ENCODE measurements at regions not wholly inside any gene's neighbourhood (a gene's known extent, or its start where the extent isn't known, plus 50 kb on each side); places are given as distances from the start of the nearest gene placed in this dataset.

DNA sequence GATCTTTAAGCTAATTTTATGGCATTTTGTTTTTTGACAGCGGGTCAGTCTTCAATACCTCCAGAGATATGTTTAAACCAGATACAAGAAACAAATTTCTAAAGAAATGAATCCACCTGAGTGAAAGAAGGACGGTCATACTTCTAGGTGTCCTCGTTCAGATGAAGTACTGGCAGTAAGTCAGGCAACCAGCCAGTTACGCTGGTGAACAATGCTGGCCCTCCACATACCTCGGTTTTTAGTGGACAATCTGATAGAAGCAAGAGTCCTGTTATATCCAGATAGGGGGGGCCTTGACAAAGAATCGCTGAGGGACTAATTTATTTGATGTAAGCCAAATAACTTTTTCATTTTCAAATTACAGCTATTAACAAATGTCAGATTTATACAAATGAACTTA is 266.4 kb upstream of the KLF14 start:
- DNase-seq: no peak

DNA sequence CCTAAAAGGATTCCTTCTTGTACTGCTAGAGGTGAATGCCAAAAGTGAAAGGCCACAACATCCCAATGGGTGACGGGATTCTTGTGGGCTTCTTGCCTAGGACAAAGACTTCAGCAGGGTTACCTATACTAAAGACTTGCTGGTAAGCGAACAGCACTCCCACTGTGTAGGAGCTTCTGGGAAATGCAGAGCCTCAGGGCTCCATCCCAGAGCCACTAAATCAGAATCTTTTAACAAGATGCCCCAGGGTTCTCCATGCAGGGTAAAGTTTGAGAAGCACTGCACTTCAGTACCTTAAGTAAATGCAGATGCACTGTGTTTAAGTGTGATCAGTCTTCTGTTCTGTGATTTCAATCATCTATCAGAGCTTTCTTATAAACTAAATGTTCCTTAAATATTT is 266.9 kb upstream of the KLF14 start:
- no peak for DNase-seq

DNA sequence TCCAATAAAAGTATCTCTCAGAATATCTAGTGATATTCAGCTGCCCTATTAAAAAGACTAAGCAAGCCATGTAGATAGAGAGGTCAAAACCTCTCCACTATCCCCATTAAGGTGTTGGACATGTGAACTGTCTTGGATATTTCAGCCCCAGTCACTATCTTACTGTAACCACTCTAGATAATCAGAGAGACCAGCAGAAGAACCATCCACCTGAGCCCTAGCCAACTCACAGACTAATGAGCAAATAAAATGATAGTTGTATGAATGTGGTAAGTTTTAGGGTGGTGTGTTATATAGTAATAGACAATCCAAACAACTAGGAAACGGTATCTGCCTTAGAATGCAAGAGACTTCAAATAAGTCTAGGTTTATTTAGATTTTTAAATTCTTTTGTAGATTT is 268.6 kb upstream of the KLF14 start:
- no peak for DNase-seq

DNA sequence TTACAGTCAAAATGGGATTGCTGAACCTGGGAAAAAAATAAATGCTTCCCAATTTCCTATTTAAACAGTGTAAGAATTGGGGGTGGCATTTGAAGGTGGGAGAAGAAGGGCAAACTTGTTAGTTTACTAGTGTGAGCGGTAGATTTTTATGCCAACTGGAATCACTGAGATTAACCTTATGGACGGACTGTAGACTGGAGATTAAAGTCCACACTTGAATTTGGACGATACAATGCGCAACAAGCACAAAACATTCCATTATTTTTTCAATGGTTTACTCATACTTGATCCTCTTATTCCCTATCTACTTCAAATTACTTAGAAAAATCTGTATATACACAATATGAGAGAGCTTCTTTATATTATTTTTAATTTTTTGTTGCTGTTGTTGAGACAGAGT is 269.6 kb upstream of the KLF14 start:
- no peak for DNase-seq

DNA sequence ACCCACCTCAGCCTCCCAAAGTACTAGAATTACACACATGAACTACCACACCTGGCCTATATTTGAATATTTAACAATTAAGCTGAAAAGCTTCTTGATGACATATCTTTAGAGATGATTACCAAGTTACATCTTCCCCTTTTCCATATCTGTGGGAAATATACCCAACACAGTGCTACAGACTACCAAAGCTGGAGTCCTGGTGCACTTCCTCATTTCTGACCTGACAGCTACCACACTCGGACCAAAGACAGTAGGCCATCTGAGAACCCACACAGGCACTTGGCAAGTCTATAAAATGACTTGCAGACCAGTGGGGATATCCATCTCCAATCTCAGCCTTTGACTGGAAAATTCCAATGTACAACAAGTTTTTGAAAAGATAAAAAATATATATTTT is 270.4 kb upstream of the KLF14 start:
- DNase-seq: no peak

DNA sequence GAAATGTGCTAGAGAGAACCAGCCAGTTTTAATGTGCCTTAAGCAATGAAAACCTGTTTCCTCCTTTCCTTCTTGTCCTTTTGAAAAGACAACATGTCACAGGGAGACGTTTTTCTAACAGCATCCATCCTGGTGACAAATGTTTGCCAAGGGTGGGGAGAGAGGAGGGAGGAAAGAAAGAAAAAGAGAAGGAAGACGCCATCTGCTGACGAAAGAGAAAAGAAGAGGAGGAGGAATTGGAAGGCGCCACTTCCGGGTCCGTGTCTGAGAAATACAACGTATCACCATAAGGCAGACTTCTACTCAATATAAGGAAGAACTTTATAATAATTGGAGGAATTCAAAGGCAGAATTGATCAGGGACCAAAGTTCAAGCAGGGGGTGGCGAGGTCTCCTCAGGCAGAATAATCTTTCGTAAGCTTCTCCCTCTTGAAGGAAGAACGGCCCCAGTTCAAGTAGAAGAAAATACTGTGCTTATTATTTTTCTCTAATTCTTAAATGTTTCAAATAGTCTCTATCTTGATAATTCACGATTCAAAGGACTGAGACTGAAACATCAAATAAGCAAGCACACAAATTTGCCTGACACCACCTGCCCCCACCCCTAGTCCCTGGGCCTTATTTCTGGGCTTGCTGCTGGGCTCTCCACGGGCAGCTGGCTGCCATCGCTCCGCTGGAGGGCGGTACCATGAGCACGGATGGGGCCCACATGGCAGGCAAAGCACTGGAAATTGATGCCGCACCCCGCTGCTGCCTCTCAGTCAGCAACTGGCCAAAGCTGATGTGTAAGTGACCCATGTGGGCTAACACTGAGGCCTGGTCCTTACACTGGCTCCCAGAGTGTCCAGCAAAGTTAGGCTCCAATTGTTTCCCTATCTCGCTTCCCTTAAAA is 273.7 kb upstream of the KLF14 start:
- peak; percentile 73 for DNase-seq

DNA sequence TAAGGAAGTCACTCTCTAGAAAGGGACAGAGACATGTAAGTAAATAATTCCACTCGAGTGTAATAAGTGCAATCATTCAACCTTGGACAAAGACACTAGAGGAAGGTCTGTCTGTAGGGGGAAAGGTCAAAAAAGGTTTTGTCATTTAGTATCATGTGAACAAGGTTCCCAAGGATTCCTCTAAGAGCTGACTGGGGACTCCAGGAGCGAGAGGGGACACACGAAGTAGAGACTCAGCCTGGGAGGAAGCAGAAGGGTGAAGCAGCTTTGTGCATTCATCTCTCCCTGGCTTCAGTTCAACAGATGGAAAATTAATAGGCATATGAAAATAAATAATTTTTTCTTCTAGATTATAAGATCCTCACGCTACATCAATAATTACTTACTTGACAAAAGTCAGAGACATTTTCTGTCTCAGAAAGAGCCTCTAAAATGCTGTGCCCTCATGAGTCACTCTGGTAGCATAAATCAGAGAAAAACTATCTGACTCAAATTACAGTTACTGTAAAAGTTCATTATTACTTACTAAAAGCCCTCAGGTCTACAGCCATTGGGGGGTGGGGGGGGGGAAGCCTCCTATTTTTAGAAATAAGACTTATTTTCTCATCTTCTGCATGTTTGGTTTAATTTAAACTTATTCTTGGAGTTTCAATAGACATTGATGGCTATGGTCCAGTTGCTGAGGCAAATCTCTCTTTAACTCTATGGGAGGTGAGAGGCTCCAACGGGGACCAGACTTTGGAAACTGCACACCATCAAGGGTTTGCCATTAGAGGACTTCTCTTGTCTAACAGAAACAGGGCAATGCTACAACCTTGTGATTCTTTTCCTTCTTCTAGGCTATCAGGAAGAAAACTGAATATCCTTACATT is 275.1 kb upstream of the KLF14 start:
- no peak for DNase-seq

DNA sequence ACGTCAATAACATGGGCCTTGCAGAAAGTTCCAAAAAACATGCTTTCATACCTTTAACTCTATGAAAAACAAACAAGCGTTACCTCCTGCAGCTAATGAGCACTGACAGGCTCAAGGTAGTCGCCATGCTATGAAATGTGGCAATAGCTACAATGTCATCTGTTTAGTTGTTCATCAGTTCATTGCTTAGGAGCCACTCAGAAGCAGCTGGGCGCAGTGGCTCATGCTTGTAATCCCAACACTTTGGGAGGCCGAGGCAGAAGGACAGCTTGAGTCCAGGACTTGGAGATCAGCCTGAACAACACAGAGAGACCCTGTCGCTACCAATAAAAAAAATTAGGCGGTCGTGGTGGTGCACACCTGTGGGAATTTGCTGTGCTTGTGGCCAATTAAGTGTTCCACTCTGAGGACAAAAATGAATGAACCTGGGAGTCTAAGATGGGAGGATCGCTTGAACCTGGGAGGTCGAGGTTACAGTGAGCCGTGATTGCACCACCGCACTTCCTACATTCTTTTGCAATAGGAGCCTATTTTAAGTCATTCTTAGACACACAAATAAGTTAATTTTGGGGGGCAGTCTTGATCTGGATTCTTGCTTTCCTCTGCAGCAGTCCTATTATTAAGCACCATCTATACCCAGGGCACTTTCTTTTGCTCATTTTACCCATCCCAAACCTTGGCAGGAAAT is 276.2 kb upstream of the KLF14 start:
- no peak for DNase-seq

DNA sequence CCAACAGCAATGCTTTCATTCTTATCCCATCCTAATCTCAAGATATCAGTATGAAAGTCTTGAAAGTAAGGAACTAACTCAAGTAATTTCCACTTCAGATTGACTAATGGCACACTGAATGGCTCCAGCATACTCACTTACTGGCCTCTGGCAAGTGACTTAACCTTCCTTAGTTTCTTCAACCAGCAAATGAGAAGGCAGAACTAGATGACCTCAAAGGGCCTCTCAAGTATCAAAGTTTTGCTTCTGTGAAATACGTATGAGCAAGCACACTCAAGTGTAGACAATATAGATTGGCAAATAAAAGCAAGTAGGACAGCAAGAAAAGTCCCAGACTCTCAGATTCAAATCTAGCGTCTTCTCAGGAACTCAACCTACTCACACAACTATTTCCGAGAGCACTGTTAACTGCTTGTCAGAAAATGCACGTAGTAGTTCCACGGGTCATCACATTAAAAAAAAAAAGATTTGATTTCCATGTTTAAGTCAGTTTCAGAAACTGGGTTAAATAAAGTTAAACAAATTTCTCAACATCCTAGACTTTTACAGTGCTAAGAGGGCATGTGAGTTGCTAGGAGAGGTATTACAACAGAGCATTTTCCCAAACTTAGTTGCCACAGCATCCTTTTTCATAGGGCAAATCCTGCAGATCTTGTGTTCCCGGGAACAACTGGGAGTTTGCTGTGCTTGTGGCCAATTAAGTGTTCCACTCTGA is 276.9 kb upstream of the KLF14 start:
- no peak for DNase-seq

DNA sequence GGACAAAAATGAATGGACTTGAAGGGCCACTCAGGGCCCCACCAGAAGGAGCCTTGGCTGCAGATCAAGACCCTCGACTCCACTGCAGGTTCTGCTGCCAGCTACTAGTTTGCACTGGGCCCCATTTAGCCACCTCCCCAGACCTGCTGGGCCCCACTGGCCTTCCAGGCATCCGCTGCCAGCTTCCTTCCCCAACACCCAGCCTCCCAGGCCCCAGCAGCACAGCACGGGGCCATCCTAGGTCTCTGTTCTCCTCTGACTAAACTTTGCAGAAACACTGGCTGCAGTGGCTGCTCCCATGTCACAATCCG is 277.4 kb upstream of the KLF14 start:
- no peak for DNase-seq

DNA sequence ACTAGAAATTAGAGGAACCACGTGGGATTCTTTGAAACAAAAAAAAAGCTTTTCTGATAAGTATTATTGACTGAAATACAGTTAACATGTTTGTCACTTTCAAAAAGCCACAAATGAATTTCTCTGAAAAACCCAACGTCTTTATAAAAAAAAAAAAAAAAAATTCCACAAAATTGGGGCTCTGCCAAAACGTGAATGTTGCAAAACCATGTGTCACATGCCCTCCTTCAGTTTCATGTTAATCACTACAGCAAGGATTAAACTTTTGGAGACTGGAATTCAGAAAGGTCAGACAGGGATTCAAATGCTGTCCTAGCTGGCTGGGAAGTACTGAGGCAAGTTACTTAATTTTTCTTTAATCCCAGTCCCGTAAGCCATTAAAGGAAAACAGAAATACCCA is 278.0 kb upstream of the KLF14 start:
- DNase-seq: no peak

DNA sequence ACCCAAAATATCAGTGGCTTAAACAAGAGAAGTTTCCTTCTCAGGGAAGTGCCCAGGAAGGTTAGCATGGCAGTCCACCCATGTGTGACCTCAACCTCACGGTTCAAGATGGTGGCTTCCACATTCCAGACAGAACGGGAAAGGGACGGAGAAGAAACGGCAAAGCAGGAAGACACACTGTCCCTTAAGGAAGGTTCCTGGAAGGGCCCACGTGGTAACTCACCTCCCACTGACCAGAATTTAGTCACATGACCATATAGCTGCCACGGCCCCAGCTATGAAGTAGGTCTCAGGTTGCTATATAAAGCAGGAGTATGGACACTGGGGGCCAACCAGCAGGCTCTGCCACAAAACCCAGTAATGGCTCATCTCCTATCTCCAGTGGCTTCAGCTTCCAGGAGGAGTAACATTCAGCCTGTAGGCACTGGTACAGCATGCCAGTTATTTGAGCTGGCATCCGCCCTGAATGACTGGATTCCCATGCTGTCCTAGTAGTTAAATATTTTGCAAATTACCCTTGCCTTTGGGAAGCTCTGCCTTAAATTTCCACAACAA is 278.5 kb upstream of the KLF14 start:
- no peak for DNase-seq

DNA sequence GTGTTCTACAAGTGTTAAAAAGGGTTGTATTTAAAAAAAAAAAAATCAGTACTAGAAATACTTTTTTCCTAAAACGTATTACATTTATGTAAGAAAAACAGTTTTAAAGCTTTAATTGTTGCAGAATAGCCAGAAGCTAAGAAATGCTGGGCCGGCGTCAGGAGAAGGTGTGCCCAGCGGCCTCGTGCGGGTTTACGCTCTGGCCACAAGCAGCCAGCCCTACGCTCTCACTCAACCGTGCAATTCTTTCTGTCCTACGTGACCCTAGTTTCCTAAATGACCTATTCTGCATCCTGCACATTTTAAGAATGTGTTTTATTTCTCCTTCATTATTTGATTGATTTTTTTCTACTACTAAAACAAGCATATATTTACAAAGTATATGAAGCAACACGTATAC is 279.7 kb upstream of the KLF14 start:
- no peak for DNase-seq

DNA sequence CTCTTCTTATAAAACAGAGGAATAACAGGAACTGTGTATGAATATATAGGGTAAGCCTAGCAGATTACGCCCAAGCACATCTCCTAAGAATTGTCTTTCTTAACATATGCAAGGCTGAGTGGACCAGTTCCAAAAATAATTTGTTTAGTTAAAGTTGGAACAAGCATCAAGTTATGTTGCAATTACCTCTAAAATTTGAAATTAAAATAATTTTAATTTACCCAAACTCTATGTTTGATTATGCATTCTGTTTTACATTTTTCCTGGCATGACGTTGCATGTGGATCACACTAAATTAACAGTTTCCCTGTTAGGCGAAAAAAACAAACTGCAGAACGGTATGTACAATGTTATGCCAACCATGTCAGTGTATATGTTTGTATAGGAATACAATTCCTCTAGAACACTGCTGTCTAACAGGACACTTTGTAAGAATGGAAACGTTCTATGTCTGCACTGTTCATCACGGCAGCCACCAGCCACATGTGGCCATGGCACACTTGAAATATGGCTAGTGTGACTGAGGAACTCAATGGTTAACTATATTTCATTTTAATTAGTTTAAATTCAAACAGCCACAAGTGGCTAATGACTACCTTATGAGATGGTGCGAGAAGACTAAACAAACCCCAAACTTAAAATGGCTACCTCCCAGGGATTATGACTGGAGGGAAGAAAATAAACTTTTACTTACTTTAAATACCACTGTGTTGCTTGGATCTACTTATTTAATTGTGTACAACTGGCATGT is 281.1 kb upstream of the KLF14 start:
- no peak for DNase-seq

DNA sequence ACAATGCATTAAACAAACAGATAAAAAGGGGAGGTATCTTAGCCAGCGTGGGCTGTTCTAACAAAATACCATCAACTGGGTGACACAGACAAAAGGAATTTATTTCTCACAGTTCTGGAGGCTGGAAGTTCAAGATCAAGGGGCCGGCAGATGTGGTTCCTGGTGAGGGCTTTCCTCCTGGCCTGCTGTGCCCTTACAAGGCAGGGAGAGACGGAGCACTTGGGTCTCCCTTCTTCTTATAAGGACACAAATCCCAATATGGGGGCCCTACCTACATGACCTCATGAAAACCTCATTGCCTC is 281.6 kb upstream of the KLF14 start:
- DNase-seq: no peak

DNA sequence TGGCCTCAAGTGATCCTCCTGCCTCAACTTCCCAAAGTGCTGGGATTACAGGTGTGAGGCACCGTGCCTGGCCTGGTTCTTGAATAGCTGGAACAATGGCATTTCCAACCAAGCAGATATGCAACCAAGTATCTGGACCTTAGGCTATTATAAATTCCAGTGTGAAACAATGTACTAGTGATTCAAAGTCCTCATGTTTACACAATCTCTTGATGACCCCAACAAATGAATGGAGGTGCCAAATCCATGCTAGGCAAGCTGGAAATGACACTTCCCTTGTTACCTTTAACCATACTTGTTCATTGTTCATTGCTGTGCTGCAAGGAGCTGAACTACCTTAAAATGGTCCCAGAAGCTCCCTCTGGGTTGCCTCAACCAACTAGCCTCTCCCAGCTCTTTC is 282.2 kb upstream of the KLF14 start:
- no peak for DNase-seq

DNA sequence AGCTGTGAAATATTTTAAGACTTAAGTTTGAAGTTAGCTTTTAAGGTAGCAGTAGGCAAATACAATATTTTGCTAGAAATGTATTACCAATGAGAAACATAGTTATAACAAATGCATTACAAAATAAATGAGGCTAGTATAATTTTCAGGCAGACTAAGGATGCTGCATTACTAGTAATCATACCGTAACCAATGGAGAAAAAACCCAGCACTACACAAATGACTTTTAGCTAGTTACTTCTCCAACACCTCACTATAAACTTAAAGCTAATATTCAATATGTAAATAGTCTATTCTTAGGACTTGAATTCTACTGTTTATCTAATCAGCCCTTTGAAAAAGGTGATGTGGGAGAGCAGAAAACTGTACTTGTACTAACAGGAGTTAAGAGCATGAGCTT is 285.3 kb upstream of the KLF14 start:
- no peak for DNase-seq

DNA sequence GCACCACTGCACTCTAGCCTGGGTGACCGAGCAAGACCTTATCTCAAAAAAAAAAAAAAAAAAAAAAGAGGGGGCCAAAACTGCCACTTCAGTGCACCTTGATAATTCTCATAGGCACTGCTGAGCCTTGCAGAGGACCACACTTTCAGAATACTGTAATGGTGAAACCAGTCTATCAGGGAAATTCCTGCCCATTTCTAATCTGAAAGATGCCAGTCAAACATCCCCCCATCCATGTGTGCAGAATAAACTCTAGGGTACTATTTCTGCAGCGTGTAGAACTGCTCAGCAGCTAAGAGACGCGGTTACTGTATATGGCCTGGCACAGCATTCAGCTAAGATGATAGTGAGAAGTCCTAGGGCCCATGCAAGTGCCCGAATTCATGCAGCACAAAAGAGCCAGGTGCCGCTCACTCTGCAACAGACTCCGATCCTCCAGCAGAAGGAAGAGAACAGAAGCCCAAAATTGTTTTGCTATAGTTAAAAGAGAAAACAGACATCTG is 286.8 kb upstream of the KLF14 start:
- DNase-seq: no peak

DNA sequence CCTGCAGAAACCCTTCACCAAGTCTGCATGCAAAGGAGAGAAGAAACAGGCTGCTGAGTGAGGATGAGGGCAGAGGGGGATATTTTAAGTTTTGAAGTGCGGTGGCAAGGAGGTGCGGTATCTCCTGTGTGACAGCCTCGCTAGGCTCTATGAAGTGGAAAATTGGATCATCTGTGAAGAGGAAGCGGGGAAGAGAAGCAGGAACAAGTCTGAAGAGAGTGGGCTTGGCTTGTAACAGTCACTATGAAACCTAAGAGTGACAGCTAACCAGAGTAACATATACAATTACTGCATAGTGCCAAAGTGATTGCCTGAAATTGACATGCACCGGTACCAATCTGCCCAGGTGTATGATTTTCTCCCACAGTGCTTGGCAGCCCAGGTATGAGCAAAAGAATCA is 287.5 kb upstream of the KLF14 start:
- DNase-seq: no peak

DNA sequence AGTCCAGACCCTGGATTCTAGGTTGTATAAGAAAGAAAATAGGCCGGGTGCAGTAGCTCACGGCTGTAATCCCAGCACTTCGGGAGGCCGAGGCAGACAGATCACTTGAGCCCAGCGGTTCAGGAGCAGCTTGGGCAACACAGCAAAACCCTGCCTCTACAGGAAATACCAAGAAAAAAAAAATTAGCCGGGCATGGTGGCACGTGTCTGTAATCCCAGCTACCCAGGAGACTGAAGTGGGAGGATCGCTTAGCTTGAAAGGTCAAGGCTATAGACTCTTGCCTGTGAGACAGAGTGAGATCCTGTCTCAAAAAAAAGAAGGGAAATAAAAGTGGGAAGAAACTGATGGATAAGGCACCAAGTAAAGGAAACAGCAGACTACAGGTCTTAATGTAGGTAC is 287.9 kb upstream of the KLF14 start:
- DNase-seq: no peak

DNA sequence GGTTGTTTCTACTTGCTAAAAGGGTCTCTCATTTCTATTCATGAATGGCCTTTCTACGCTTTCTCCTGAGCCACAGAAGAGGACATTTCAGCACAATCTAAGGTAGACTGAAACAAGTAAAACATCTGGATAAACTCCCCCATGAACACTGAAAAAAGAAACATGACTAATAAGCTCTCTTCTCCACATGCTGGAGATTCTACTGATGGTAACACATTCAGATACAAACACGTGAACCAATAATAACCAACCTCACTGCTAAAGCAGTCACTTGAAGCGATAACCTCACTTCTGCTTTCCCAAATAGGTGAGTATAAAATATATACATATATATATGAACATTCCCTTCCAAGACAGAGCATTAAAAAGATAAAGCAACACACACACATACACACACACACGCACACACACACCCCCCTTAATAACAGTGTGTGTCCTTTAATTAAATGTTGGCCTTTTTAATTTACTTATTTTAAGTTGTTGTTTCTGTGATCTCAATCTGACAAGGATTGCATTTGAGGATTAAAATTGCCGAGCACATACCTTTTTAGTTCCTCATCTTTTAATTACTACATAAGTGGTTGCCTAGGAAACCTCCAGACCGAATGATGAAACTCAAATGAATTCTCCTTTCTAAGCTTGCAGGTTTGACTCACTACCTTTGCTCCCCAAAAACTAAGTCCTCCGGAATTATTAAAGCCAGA is 292.4 kb upstream of the KLF14 start:
- no peak for DNase-seq
